GM13977 (cell line): ENCODE measurements at regions not wholly inside any gene's neighbourhood (a gene's known extent, or its start where the extent isn't known, plus 50 kb on each side); places are given as distances from the start of the nearest gene placed in this dataset.

Source experiments
- DNase-seq: peaks from one replicate; pipeline ENCODE4 v3.0.0; 2012; ENCODE audit warnings: low spot score
- CTCF ChIP-seq: IDR thresholded peaks from 2 replicates; pipeline ENCODE4 v1.5.1; 2012; ENCODE audit warnings: mild to moderate bottlenecking, control low read depth; ENCODE audit not compliant: insufficient read depth; ENCODE audit errors: extremely low read depth, missing control alignments
- in situ Hi-C: fragments of 300-500 bp; cut with MboI; formaldehyde crosslinking; loops from one replicate; pipeline ENCODE4 v1.12.0; 2022; ENCODE audit warnings: low sequenced_read_pairs, low pct_unique_long_range_greater_than_20kb, mixed read lengths, inconsistent platforms; ENCODE audit not compliant: unreplicated experiment

GRCh38 chr7:10723832-10724231 lies 249.8 kb upstream of the PHF14 start:
- no peak for DNase-seq
- TF ChIP-seq CTCF, result no peak
- in situ Hi-C loops, result no loop called here

- no peak for DNase-seq
- in situ Hi-C loops, result no loop called here
- no peak for TF ChIP-seq CTCF
These were observed 249.2 kb upstream of the PHF14 start for GRCh38 chr7:10724449-10724848.

- no peak for TF ChIP-seq CTCF
- no peak for DNase-seq
- in situ Hi-C loops, result no loop called here
These were observed 246.0 kb upstream of the PHF14 start for GRCh38 chr7:10727636-10728035.

GRCh38 chr7:10731253-10731773 lies 242.4 kb upstream of the PHF14 start:
- DNase-seq, result no peak
- TF ChIP-seq CTCF, result no peak
- in situ Hi-C loops, result no loop called here

GRCh38 chr7:10733747-10734146 lies 239.9 kb upstream of the PHF14 start:
- no peak for TF ChIP-seq CTCF
- in situ Hi-C loops, result no loop called here
- no peak for DNase-seq

- no peak for TF ChIP-seq CTCF
- no peak for DNase-seq
- in situ Hi-C loops, result no loop called here
These were observed 239.1 kb upstream of the PHF14 start for GRCh38 chr7:10734595-10734994.

- no peak for TF ChIP-seq CTCF
- in situ Hi-C loops, result no loop called here
- DNase-seq, result no peak
These were observed 234.3 kb upstream of the PHF14 start for GRCh38 chr7:10739401-10739800.
